ENCODE measurements at regions not wholly inside any gene's neighbourhood (a gene's known extent, or its start where the extent isn't known, plus 50 kb on each side); places are given as distances from the start of the nearest gene placed in this dataset.

GRCh38 chr18:42568773-42569172, 546.7 kb downstream of the RIT2 start:
- no peak overlapping the region for H3K27ac ChIP-seq
- no peaks in the 10 kb centered on the region for H3K27me3 ChIP-seq
- H3K9me3 ChIP-seq: no peaks in the 10 kb centered on the region
- 92 to 100% methylated on average over 2 of the region's 2 CpGs for WGBS, 2 donors
- H3K4me1 ChIP-seq: no peaks in the 10 kb centered on the region
- intact Hi-C loops (cut with DNase I; ENCODE audit: low total_unique reads): no loop called here
- H3K36me3 ChIP-seq (ENCODE audit: low read depth, missing control alignments): no peaks in the 10 kb centered on the region
- DNase-seq: no peak
- TF ChIP-seq POLR2A (IDR thresholded peaks at IDR 0.05) (no peak), CTCF (IDR thresholded peaks at IDR 0.05) (no peak)
- H3K4me3 ChIP-seq: no peak overlapping the region

- no peak overlapping the region for H3K27ac ChIP-seq
- no peak for DNase-seq
These were observed 540.6 kb downstream of the RIT2 start for GRCh38 chr18:42574871-42575270.

GRCh38 chr18:42576124-42576523, 539.4 kb downstream of the RIT2 start:
- no peaks in the 10 kb centered on the region for H3K36me3 ChIP-seq (ENCODE audit: low read depth, missing control alignments)
- H3K4me3 ChIP-seq: no peak overlapping the region
- H3K4me1 ChIP-seq: no peaks in the 10 kb centered on the region
- intact Hi-C loops (cut with DNase I; ENCODE audit: low total_unique reads): no loop called here
- no peaks in the 10 kb centered on the region for H3K27me3 ChIP-seq
- TF ChIP-seq CTCF (IDR thresholded peaks at IDR 0.05) (no peak), POLR2A (IDR thresholded peaks at IDR 0.05) (no peak)
- no peaks in the 10 kb centered on the region for H3K9me3 ChIP-seq
- DNase-seq: no peak
- no peak overlapping the region for H3K27ac ChIP-seq

More at GRCh38 chr18:42574871-42575270, 540.6 kb downstream of the RIT2 start:
- Histone ChIP-seq H3K4me1 (no peaks in the 10 kb centered on the region), H3K27me3 (no peaks in the 10 kb centered on the region), H3K9me3 (no peaks in the 10 kb centered on the region), H3K36me3 (ENCODE audit: low read depth, missing control alignments) (no peaks in the 10 kb centered on the region), H3K4me3 (no peak overlapping the region)
- TF ChIP-seq CTCF (IDR thresholded peaks at IDR 0.05) (no peak), POLR2A (IDR thresholded peaks at IDR 0.05) (no peak)
- intact Hi-C loops (cut with DNase I; ENCODE audit: low total_unique reads): no loop called here
- WGBS, 2 donors: 59 to 66% methylated on average over 4 of the region's 4 CpGs

GRCh38 chr18:42578792-42579191, 536.7 kb downstream of the RIT2 start:
- Histone ChIP-seq H3K27ac (no peak overlapping the region), H3K4me3 (no peak overlapping the region), H3K9me3 (no peaks in the 10 kb centered on the region), H3K36me3 (ENCODE audit: low read depth, missing control alignments) (no peaks in the 10 kb centered on the region), H3K4me1 (no peaks in the 10 kb centered on the region), H3K27me3 (no peaks in the 10 kb centered on the region)
- intact Hi-C loops (cut with DNase I; ENCODE audit: low total_unique reads): no loop called here
- DNase-seq: no peak
- TF ChIP-seq CTCF (IDR thresholded peaks at IDR 0.05): no peak
- TF ChIP-seq POLR2A (IDR thresholded peaks at IDR 0.05): no peak

GRCh38 chr18:42582266-42582665, 533.2 kb downstream of the RIT2 start:
- 87 to 91% methylated on average over 1 of the region's 1 CpG for WGBS, 2 donors
- H3K36me3 ChIP-seq (ENCODE audit: low read depth, missing control alignments): no peaks in the 10 kb centered on the region
- DNase-seq: no peak
- H3K27me3 ChIP-seq: no peaks in the 10 kb centered on the region
- no peak overlapping the region for H3K27ac ChIP-seq
- TF ChIP-seq CTCF (IDR thresholded peaks at IDR 0.05) (no peak), POLR2A (IDR thresholded peaks at IDR 0.05) (no peak)
- intact Hi-C loops (cut with DNase I; ENCODE audit: low total_unique reads): no loop called here
- no peak overlapping the region for H3K4me3 ChIP-seq
- H3K4me1 ChIP-seq: no peaks in the 10 kb centered on the region
- H3K9me3 ChIP-seq: no peaks in the 10 kb centered on the region

Data from testis (tissue), 2 donors.